NCI-H446 treated with DMSO at 0.1 percent for 48 hours (cell line): ENCODE measurements at regions not wholly inside any gene's neighbourhood (a gene's known extent, or its start where the extent isn't known, plus 50 kb on each side); places are given as distances from the start of the nearest gene placed in this dataset.

Experiments
- DNase-seq: peaks from one replicate; lab custom pipeline; 2025; lab: John Stamatoyannopoulos, UW

DNA sequence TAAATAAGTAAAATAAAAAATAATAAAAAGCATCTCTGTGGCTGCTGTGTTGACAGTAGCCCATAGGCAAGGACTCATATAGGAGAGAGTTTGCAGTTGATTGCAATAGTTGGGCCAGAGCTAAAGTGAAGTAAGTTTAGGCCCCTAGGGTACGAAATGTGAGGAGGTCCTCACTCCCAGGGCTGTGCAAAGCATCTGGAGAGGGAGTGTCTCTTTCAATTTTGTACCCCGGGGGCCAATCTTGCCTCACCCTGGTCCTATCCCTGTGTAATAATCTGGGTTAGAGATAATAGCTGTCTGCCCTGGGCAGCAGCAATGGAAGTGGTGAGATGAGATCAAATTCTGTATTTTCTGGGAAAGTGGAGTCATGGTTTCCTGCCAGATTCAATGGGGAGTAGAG lies 365.7 kb downstream of the GATA3 start:
- no peak for DNase-seq

DNA sequence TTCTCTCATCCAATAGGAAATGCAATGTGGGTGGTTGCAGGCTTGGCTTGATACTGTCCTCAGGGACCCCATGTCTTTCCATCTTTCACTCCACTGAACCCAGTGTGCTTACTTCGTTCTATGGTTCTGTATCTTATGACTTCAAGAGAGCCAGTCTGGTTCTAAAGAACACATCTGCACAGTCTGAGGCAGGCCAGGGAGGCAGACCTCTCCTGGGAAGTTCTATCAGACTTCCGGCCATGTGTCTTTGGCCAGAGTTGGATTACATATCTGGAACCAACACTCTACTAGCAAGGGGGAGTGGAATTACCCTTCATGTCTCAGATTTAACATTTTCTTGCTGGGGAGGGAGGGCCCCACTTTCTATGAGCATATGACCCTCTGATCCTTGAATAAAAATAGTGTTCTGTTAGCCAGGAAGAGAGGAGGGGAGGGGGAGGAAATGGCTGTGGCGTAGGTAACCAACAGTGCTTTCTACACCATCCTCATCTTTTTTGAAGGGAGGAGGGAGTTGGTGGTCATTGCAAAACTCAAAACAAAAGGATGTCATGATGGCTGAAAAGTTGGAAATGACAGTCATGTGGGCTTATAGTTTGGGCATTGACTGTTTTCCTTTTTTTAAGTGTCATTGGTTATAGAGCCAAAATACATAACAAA lies 370.2 kb downstream of the GATA3 start:
- DNase-seq: no peak

GRCh38 chr10:8428654-8429053 lies 374.2 kb downstream of the GATA3 start:
- no peak for DNase-seq

DNA sequence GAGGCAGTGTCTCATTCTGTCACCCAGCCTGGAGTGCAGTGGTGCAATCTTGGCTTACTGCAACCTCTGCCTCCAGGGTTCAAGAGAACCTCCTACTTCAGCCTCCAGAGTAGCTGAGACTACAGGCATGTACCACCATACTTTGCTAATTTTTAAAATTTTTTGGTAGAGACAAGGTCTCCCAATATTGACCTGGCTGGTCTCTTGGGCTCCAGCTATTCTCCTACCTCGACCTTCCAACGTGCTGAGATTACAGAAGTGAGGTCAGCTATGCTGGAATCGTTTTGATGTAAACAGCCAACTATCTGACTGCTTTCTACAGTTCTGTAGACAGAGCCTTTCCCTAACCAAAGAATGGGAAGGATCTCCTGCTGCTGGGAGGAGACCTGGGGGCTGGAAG lies 375.8 kb downstream of the GATA3 start:
- no peak for DNase-seq

DNA sequence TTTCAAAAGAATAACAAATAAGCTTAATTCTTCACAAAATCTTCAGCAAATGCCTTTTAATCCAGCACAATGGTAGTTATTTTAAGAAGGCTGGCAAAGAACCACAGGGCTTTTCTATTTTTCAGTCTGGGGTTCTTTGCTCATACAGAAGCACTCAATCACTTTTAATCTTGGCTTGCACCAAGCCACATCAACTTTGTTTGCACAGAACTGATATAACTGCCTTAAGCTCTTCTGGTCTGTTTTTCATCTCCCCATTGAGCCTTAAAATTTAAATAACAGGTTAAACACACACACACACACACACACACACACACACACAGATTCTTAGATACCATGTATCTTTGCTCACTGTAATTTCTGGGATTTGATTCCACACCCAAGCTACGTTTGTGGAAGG lies 377.0 kb downstream of the GATA3 start:
- DNase-seq: no peak

DNA sequence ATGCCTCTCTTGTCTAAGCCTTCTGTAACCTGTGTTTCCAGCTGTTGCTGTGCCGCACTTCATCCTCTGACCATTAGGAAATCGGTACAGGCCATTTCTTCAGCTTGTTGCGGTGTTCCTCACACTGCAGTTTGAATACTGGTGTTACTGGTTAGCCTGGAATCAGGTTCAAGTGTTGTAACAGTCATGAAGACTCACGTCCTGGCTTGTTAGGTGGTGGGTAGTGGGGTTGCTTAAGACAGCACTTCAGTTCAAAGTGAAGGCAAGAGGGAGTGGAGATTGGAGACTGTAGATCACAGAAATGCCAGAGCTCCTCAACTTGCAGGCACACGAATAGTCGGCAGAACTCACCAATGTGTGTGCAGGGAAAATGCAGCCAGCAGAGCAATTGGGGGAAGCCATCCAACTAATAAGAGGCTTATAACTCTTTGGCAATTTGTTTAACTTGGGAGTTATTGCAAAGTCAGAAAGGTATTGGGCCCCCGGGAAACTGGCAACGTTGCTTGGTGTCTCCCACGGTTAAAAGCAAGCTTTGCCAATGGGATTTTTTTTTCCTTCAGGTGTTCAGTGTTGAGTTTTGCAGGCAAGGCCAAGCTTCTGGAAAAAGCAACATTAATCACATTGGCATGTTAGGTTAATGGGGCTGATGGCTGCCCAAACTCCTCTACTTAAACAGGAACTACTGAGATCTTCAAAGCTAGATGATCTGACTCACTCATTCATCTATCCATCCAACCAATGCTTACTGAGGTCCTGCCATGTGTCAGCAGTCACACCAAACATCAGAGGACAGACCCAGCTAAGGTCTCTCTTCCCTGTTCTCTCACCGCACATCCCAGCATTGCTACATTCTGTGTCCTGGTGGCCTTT lies 380.9 kb downstream of the GATA3 start:
- DNase-seq: no peak

- no peak for DNase-seq
Observed at GRCh38 chr10:8437896-8438295, 383.4 kb downstream of the GATA3 start.

DNA sequence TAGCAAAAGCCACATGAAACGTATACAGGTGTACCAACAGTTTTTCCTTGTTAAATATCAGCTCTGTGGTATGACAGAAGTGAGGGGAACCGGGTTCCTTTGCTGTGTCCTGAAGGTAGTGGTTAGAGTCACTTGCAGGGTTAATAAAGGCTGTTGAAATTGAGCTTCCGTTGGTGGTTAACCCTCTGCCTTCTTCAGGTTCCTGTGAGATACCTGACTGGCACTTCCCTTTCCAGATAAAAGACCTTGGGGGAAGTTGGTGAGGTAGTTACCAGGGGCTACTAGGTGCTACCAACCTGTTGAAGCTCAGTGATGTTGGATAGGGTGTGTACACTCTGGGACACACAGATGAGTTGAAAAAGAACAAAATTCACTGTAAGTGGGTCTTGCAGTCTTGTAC lies 384.1 kb downstream of the GATA3 start:
- DNase-seq: no peak

- no peak for DNase-seq
Observed at GRCh38 chr10:8439040-8439439, 384.6 kb downstream of the GATA3 start.

- DNase-seq: no peak
Observed at GRCh38 chr10:8444630-8445029, 390.1 kb downstream of the GATA3 start.

DNA sequence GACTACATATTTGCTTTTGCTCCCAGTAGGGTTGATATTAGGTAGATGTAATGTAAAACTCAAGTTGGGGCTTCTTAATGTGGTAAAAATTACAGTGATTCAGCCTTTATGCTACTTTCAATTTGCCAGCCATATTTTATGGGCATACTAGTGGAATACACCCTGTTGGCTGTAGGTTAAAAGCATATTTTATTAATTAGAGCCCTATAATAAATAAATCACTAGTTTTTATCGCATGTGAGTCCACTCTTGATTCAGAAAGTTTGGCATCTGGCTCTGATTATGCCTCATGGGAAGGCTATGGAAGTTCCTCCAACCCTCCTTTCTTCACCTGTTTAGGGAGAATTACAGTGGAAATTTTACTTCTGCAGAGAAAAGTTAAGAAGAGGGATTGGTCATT lies 390.9 kb downstream of the GATA3 start:
- DNase-seq: no peak

DNA sequence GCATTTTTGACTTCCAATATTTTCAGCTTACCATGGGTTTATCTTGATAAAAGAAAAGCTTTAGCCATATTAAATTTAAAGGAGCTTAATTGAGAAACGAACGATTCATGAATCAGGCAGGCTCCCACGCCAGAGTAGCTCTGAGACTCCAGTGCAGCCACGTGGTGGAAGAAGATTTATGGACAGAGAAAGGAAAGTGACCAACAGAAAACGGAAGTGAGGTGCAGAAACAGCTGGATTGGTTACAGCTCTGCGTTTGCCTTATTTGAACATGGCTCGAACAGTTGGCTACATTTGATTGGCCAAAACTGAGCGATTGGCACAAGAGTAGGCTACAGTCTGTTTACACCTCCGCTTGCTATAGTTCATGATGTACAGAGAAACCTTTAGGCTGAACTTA lies 395.4 kb downstream of the GATA3 start:
- no peak for DNase-seq

- DNase-seq: no peak
Observed at GRCh38 chr10:8453587-8453986, 399.1 kb downstream of the GATA3 start.

- no peak for DNase-seq
Observed at GRCh38 chr10:8454357-8454756, 399.9 kb downstream of the GATA3 start.

GRCh38 chr10:8455181-8455580 lies 400.7 kb downstream of the GATA3 start:
- no peak for DNase-seq

DNA sequence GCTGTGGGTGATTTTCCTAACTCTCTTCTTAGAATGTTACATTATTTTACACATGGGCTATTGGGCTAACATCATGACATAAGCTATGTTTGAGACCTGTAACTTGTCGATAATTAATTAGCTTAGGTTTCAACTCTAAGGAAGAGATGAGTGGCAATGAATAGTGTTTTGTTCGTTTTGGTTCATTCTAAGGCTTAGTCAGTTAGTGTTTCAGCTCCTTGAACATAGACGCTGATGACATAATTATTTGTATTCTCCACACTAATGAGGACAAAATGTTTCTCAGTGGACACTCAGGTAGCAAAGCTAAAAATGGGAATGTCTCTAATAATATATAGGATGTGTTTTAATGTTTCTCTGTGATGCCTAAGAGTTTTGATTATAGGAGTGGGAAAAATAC lies 401.9 kb downstream of the GATA3 start:
- no peak for DNase-seq

GRCh38 chr10:8460626-8461025 lies 406.1 kb downstream of the GATA3 start:
- DNase-seq: no peak

DNA sequence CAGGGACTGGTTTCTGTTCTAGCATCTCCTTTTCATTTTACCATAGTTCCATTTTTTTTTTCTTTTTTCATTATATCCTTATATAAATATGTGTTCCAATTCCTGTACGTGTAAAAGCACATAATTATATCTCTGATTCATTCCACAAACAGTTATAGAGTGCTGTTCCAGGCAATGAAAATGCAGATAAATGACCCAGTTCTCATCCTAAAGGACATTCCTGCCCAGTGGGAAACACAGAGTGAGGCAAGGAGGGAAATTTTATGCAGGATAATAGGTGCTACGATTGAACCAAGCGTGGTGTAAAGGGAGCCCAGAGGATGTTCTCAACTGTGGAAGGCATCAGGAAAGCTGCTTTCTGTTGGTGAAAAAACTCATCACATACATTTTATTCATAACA lies 408.1 kb downstream of the GATA3 start:
- no peak for DNase-seq

DNA sequence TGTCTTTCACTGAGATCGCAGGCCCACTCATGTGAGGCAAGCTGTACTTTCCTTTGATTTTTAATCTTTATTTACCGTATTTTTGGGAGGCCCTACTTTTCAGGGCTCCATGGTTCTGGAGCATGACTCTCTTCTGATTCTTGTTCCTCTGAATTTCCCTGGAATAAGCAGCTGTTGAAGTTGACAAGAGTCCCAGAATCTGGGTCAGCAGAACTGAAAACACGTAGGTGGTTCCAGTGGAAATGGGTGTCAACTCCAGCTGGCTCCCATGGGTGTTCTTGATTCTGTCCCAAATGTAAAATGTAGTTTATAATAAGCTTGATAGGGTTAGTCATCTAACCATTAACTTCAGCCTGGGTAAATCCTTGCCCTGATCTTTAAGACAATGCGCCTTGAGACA lies 409.4 kb downstream of the GATA3 start:
- no peak for DNase-seq

GRCh38 chr10:8468477-8468876 lies 414.0 kb downstream of the GATA3 start:
- no peak for DNase-seq

GRCh38 chr10:8473205-8473604 lies 418.7 kb downstream of the GATA3 start:
- DNase-seq: no peak

GRCh38 chr10:8477300-8477699 lies 422.8 kb downstream of the GATA3 start:
- no peak for DNase-seq

DNA sequence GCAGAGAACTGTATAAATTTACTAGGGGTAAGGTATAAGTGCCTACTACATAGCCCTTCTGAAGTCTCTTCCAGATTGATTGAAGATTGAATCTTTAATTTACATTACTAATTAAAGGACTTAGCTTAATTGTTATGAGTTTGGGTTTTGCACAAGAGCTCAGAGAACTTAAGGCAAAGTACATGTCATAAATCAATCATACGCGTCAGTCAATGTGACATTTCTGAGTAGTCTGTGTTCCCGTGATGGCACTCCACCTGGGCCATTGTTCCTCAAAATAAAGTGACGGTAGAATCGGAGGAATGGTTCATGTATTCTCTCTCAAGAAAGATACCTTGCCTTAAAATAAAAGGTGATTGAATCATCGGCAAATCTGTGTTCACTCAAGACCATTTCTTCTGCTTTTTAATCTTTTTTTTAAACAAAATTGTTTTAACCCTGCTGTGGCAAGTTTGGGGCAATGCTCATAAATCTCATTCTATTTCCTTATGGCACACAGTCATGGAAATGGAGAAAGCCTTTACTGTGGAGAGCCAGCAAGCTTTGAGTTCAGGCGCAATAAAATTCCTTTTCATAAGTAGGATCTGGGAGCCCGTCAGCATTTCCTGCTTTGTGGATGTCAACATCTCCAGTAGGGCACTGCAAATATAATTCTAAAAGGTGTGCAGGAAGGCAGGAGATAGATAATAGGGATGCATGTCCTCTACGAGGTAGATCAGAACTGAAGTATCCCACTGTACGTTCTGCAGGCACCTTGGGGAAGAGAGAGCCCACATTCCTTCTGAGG lies 427.4 kb downstream of the GATA3 start:
- no peak for DNase-seq
